Panc1 (cell line): ENCODE measurements at regions not wholly inside any gene's neighbourhood (a gene's known extent, or its start where the extent isn't known, plus 50 kb on each side); places are given as distances from the start of the nearest gene placed in this dataset.

Experiments
- ATAC-seq: fragments of 200-7000 bp; cut with Tn5 transposase; 2 replicates; pipeline ENCODE4 v1.9.1; 2020; ENCODE audit warnings: mild to moderate bottlenecking, moderate library complexity
- BruUV-seq: library from RNA; stranded (reverse); fragments of 400-500 nt; replicated peaks from 2 replicates; lab custom pipeline; 2021; lab: Mats Ljungman, UMichigan
- CTCF ChIA-PET: fragments of 300-600 bp; sonication (Branson Sonifier 250); formaldehyde crosslinking; loops from one replicate; lab custom pipeline; 2022; ENCODE audit warnings: antibody characterized with exemption; lab: Charles Lee
- POLR2A ChIA-PET: fragments of 300-600 bp; sonication (Branson Sonifier 250); formaldehyde crosslinking; loops from one replicate; lab custom pipeline; 2022; ENCODE audit warnings: antibody characterized with exemption; lab: Charles Lee
- DNase-seq: peaks from one replicate; pipeline ENCODE4 v3.0.0-alpha.2; 2010; ENCODE audit warnings: low read depth, low spot score
- H3K27ac ChIP-seq: 2 replicates; pipeline ENCODE4 v1.5.1; 2011; ENCODE audit warnings: mild to moderate bottlenecking, low read length, inconsistent platforms
- H3K27me3 ChIP-seq: fragments of 200-500 bp; sonication (Bioruptor generic); 2 replicates; pipeline ENCODE4 v1.6.0; 2014; ENCODE audit warnings: low read length, inconsistent platforms; ENCODE audit not compliant: control insufficient read depth, insufficient read depth
- H3K36me3 ChIP-seq: fragments of 200-500 bp; sonication (Bioruptor generic); 2 replicates; pipeline ENCODE4 v1.5.1; 2014; ENCODE audit warnings: inconsistent platforms, mild to moderate bottlenecking, low read length, moderate library complexity; ENCODE audit not compliant: control insufficient read depth, insufficient read depth
- H3K4me1 ChIP-seq: 2 replicates; pipeline ENCODE4 v1.5.1; 2011; ENCODE audit warnings: inconsistent platforms, mild to moderate bottlenecking, low read length, moderate library complexity; ENCODE audit not compliant: control insufficient read depth, insufficient read depth
- H3K4me3 ChIP-seq, 2 experiments: 2 replicates each; pipeline ENCODE4 v1.5.1; 2011 to 2012; ENCODE audit warnings: low read depth in 2 of 2, low read length in 2 of 2, mild to moderate bottlenecking in 2 of 2, inconsistent platforms in 1 of 2, moderate library complexity in 1 of 2
- H3K9me3 ChIP-seq: fragments of 200-500 bp; sonication (Bioruptor generic); 2 replicates; pipeline ENCODE4 v1.5.1; 2014; ENCODE audit warnings: low read depth, mild to moderate bottlenecking, inconsistent platforms, low read length, moderate library complexity; ENCODE audit not compliant: control insufficient read depth, insufficient read depth
- POLR2AphosphoS5 ChIP-seq: IDR thresholded peaks from 2 replicates; pipeline ENCODE4 v1.6.1; 2012; ENCODE audit warnings: mild to moderate bottlenecking, low read depth, low read length, moderate library complexity
- SIN3A ChIP-seq: IDR thresholded peaks from 2 replicates; pipeline ENCODE4 v1.6.1; 2012; ENCODE audit warnings: low read depth, mild to moderate bottlenecking, low read length, moderate library complexity, borderline replicate concordance; ENCODE audit not compliant: insufficient read depth
- TCF7L2 ChIP-seq: IDR thresholded peaks from 2 replicates; pipeline ENCODE4 v1.6.1; 2011; ENCODE audit warnings: mild to moderate bottlenecking, low read depth, low read length, inconsistent platforms
- in situ Hi-C: cut with HindIII; loops from 2 replicates; pipeline ENCODE4 v1.10.0; 2016; ENCODE audit warnings: low sequenced_read_pairs, low pct_unique_long_range_greater_than_20kb
- intact Hi-C: fragments of 100-400 bp; cut with micrococcal nuclease; formaldehyde crosslinking; loops from one replicate; pipeline ENCODE4 v1.10.0; 2022; ENCODE audit not compliant: unreplicated experiment
- TF ChIP-seq, protein P1 (sequence below): fragments of 450-650 bp; IDR thresholded peaks from 2 replicates; pipeline ENCODE4 v1.5.1; 2017; ENCODE audit warnings: mild to moderate bottlenecking
- TF ChIP-seq, protein P2 (sequence below), 2 experiments: IDR thresholded peaks; 2 replicates each; pipeline ENCODE4 v1.6.1; 2011 to 2012; ENCODE audit warnings: low read depth in 2 of 2, control low read depth in 1 of 2, low read length in 1 of 2, mild to moderate bottlenecking in 1 of 2, moderate library complexity in 1 of 2; ENCODE audit not compliant: insufficient read depth in 1 of 2

GRCh38 chr1:60572378-60572777 lies 498.8 kb upstream of the C1orf87 start:
- H3K27me3 ChIP-seq = no peaks in the 10 kb centered on the region
- TF ChIP-seq SIN3A (no peak), POLR2AphosphoS5 (no peak), TCF7L2 (no peak)
- TF ChIP-seq, protein P1, sequence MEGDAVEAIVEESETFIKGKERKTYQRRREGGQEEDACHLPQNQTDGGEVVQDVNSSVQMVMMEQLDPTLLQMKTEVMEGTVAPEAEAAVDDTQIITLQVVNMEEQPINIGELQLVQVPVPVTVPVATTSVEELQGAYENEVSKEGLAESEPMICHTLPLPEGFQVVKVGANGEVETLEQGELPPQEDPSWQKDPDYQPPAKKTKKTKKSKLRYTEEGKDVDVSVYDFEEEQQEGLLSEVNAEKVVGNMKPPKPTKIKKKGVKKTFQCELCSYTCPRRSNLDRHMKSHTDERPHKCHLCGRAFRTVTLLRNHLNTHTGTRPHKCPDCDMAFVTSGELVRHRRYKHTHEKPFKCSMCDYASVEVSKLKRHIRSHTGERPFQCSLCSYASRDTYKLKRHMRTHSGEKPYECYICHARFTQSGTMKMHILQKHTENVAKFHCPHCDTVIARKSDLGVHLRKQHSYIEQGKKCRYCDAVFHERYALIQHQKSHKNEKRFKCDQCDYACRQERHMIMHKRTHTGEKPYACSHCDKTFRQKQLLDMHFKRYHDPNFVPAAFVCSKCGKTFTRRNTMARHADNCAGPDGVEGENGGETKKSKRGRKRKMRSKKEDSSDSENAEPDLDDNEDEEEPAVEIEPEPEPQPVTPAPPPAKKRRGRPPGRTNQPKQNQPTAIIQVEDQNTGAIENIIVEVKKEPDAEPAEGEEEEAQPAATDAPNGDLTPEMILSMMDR = no peak
- TF ChIP-seq, protein P2, sequence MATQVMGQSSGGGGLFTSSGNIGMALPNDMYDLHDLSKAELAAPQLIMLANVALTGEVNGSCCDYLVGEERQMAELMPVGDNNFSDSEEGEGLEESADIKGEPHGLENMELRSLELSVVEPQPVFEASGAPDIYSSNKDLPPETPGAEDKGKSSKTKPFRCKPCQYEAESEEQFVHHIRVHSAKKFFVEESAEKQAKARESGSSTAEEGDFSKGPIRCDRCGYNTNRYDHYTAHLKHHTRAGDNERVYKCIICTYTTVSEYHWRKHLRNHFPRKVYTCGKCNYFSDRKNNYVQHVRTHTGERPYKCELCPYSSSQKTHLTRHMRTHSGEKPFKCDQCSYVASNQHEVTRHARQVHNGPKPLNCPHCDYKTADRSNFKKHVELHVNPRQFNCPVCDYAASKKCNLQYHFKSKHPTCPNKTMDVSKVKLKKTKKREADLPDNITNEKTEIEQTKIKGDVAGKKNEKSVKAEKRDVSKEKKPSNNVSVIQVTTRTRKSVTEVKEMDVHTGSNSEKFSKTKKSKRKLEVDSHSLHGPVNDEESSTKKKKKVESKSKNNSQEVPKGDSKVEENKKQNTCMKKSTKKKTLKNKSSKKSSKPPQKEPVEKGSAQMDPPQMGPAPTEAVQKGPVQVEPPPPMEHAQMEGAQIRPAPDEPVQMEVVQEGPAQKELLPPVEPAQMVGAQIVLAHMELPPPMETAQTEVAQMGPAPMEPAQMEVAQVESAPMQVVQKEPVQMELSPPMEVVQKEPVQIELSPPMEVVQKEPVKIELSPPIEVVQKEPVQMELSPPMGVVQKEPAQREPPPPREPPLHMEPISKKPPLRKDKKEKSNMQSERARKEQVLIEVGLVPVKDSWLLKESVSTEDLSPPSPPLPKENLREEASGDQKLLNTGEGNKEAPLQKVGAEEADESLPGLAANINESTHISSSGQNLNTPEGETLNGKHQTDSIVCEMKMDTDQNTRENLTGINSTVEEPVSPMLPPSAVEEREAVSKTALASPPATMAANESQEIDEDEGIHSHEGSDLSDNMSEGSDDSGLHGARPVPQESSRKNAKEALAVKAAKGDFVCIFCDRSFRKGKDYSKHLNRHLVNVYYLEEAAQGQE (IDR thresholded peaks at IDR 0.05; ENCODE audit: insufficient read depth in 1 of 2, low read depth in 2 of 2, low read length in 1 of 2) = no peak
- in situ Hi-C loops = no loop called here

GRCh38 chr1:60571811-60572210 lies 498.2 kb upstream of the C1orf87 start:
- ChIA-PET POLR2A (no interaction called here), CTCF (no interaction called here)
- no peak overlapping the region for H3K4me3 ChIP-seq
- intact Hi-C loops (no loop called here), in situ Hi-C loops (no loop called here)
- H3K4me1 ChIP-seq = no peaks in the 10 kb centered on the region
- no TSS peak for BruUV-seq
- H3K9me3 ChIP-seq = no peaks in the 10 kb centered on the region
- ATAC-seq (no peak), DNase-seq (no peak)
- no peak overlapping the region for H3K27ac ChIP-seq
- TF ChIP-seq SIN3A (no peak), POLR2AphosphoS5 (no peak), TCF7L2 (no peak)
- TF ChIP-seq, protein P1 = no peak
- TF ChIP-seq, protein P2 (IDR thresholded peaks at IDR 0.05; ENCODE audit: insufficient read depth in 1 of 2, low read depth in 2 of 2, low read length in 1 of 2) = no peak
- no peaks in the 10 kb centered on the region for H3K27me3 ChIP-seq
- no peaks in the 10 kb centered on the region for H3K36me3 ChIP-seq

More at GRCh38 chr1:60572378-60572777, 498.8 kb upstream of the C1orf87 start:
- H3K4me1 ChIP-seq = no peaks in the 10 kb centered on the region
- no peaks in the 10 kb centered on the region for H3K9me3 ChIP-seq
- H3K36me3 ChIP-seq = no peaks in the 10 kb centered on the region
- intact Hi-C loops = no loop called here
- DNase-seq = no peak
- ATAC-seq = no peak
- no peak overlapping the region for H3K4me3 ChIP-seq
- POLR2A ChIA-PET = no interaction called here
- no TSS peak for BruUV-seq
- no peak overlapping the region for H3K27ac ChIP-seq
- CTCF ChIA-PET = no interaction called here
